GM18511 (cell line): ENCODE measurements at regions not wholly inside any gene's neighbourhood (a gene's known extent, or its start where the extent isn't known, plus 50 kb on each side); places are given as distances from the start of the nearest gene placed in this dataset.
"Not testable (repeated sequence)": the region's sequence is repeated elsewhere in the genome, so short reads cannot be mapped to it uniquely, and the experiment has no call there.

Source experiments
- ATAC-seq: cut with Tn5 transposase; IDR thresholded peaks from one replicate; pipeline ENCODE4 v1.9.1; 2021; ENCODE audit warnings: mild to moderate bottlenecking, moderate library complexity; ENCODE audit not compliant: unreplicated experiment

DNA sequence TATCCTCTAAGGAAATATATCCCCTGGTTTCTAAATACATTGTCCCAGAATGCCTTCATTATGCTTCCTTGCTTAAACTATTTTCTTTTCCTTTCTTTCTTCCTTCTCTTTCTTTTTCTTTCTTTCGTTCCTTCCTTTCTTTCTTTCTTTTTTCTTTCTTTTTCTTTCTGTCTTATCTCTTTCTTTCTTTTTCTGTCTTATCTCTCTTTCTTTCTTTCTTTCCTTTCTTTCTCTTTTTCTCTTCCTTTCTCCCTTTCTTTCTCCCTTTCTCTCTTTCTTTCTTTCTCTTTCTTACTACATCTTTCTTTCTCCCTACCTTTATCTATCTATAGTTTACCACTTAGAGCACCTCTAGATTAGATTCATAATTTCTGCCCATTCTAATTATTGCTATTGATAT, 552.1 kb downstream of the PYDC2 start:
- no peak for ATAC-seq

DNA sequence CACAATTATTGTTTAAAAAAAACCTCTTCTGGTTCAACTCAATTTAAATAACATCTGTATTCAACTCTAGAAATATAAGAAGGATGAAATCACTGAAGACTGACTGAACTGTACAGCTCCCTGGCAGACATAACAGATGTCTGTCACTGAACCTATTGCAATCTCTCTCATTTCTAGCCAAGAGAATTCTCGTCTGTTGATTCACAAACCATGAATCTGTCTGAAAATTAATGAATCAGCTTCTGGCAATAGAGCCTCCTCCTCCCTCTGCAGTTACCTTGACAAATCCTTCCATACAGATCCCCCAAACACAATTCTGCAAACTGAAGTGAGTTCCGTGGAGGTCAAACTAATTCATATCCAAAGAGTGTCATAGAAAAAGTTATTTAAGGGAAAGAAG, 561.4 kb downstream of the PYDC2 start:
- ATAC-seq = no peak

DNA sequence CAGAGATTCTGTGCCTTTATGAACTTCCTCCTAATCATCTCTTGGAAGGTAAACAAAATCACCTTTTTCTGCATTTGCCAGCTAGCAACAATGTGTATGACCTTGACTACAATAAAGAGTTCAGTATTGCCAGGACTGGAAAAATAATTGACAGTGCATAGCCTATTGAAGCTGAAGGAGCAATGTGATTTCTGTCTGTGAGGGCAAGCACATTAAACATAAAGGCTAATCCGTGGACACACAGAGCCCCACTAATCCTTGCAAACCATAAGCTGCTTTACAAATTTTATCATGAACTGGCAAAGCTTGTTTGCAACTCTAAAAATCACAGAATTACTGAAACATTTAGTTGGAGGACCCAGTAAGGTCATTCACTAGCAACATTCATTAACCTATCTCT, 563.8 kb downstream of the PYDC2 start:
- ATAC-seq = no peak

DNA sequence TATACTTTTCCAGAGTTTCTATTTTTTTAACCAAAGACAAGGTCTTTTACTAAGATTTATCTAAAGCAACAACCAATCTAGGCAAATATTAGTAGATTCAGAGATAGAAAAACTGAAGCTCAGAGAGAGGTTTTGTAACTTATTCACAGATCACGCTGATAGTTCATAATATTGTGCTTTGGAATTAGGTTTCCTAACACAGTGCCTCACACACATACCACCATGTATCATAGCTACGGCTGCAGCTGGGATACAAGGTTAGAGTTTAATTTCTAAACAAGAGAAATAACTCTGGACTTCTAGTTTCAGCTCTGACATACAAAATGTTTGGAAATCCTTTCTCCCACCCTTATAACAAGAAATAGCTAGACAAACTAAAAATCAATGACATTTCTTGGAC, 565.7 kb downstream of the PYDC2 start:
- no peak for ATAC-seq

DNA sequence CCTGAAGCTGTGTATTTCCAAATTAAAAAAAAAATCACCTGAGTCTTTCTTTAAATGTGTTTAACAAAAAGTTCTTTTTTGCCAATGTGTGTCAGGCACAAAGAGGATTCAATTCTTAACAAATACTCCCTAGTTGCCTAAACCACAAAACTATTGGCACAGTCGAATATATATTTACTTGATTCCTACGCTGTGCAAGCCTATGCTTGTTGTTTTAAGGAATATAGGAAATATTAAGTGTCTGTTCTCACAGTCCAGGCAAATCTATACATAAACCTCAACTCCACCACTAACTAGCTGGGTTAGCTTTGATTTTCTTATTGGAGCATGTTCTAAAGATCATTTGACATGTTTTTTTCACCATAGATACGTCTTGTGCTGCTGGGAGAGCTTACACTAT, 571.0 kb downstream of the PYDC2 start:
- ATAC-seq = no peak

DNA sequence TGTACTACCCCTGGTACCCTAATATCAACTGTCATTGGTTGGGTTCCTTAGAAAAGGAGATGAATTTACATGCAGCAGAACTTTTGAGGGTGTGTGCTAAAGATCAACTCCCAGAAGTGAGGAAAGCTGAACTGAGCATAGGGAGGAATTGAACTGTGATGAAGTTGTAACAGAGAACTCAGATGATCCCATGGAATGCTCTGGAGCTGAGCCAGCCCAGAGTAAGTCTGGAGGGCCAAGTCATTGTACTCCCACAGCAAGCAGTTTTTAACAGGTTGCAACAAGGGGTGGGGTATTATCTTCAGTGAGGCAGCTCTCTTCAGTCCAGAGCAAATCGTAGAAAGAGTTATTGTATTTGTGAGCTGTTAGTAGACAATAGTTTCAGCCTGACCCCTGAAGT, 572.3 kb downstream of the PYDC2 start:
- no peak for ATAC-seq

DNA sequence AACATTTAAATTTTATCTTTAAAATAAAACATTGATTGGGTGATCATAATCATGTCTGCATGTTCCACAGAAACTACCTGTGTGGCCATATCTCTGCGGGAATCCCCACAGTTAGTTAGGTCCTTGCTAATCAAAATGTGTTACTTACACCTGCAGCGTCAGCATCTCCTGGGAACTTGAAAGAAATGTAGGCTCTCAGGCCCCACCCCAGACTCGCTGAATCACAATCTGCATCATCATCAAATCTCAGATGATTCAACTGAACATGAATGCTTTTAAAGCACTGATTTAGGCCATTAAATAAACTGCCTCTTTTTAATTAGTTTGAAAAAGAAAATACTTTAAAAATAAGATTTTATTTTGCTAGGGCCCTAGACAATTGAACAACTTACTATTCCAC, 577.8 kb downstream of the PYDC2 start:
- ATAC-seq = no peak

DNA sequence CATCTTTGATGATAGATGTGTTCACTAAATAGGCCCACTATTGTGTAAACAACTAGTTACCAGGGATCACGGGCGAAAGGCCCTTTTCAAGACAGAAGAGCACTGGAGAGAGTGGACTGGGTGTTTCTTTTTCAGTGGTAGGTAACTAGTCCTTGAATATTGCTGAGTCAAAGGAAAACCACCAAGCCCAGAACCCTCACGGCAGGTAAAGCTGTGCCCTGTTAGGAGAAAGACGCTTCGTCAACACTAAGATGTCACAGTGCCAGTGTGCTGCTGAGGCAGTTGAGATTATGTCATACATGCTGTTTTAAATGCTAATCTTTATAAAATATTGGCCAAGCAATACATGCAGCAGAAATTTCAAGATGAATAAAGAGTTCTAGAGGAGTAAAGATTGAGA, 578.6 kb downstream of the PYDC2 start:
- ATAC-seq = no peak

DNA sequence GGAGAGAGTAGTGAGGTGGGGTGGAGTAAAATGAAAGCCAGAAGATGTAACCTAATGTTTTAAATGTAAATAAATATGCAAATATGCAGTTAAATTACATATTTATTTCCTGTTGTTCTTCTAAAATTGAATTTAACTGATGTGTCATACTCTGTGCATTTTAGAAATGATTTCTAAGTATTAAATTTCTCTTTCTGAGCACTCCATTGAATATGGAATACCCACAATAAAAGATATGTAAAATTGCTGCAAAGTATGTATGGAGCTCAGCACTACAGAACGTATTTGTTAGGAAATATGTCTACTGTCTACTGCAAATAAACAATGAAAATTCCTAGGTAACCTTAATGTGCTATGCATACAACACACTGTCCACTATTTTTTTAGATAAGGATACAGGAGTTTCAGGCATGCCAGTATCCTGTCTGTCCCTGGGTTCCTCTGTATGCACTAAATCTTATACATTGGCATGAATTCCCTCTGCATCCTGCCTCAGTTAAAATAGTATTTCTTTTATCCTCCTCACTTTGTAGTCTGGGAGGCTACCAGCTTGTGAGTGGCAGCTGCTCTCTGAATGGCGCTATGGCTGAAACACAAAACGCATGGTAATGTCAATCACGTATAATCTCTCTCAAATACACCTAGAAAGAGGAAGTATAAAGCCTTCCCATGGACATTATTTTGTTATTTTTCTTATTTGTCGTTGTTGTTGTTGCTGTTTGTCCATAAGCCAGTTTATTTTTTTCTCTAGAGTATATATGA, 579.5 kb downstream of the PYDC2 start:
- ATAC-seq = no peak

DNA sequence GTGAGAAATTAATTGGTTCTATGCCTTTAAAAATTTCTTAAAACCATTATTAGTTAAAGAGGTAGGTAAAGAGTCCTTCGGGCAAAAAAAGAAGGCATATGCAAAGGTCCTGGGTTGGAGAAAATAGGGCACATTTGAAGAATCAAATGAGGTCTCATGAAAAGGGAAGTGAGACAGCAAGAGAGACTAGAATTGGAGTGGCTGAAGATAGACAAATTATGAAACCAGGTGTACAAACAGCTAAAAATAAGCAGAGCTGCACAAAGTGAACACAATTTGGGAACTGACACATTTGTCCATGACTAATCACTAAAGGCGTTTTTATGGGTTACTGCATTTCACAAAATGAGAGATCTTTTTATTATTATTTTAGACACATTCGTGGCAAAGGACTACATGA, 581.2 kb downstream of the PYDC2 start:
- peak; percentile 98 for ATAC-seq

DNA sequence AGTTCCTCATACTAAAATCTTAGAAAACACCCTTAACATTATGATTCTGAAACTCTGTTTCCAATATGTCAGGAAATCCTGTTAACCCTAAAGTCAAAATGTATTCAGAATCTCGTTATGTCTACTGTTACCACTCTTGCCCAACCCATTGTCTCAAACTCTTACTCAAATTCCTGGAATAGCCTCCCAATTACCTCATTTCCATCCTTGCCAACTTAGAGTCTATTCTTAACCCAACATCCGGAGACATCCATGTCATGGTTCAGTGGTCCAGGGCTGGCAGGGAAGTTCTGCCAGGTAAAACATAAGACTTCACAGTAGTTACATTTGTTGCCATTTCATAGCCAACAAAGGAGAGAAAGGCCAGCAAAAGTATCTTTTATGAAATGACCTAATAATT, 593.9 kb downstream of the PYDC2 start:
- ATAC-seq = no peak

DNA sequence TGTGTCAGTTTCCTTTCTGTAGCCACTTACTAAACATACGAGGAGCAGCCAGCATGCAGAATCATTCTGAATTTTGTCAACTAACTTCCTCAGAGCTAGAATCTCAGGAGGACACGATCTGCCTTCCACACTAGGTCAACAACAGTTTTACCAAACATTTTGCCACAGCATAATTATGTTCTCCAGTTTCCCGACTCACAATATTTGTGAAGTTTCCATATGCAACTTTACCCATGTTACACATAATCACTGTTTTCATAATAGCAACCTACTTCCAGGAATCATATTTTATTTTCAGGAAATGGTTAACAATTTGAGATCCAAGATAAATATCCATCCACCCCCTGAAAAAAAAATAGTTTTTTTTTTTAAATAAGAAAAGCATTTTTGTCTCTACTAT, 595.0 kb downstream of the PYDC2 start:
- ATAC-seq = no peak

DNA sequence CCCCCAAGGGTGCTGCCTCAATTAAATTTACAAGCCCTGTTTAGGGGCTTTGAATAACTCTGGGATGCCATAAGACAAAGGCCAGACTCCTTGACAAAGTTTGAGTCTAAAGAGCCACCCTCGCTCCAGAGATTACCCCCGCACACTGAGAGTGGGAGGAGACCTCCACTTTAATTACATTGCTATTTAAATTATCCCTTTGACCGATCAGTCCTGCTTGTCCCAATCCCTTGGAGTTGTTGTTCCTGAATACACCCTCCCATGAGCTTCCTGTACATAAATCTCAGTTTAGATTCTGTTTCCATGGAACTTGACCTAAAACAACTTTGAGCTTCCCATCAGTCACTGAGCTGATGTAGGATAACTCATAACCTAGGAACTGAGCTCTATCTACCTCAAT, 596.3 kb downstream of the PYDC2 start:
- no peak for ATAC-seq

DNA sequence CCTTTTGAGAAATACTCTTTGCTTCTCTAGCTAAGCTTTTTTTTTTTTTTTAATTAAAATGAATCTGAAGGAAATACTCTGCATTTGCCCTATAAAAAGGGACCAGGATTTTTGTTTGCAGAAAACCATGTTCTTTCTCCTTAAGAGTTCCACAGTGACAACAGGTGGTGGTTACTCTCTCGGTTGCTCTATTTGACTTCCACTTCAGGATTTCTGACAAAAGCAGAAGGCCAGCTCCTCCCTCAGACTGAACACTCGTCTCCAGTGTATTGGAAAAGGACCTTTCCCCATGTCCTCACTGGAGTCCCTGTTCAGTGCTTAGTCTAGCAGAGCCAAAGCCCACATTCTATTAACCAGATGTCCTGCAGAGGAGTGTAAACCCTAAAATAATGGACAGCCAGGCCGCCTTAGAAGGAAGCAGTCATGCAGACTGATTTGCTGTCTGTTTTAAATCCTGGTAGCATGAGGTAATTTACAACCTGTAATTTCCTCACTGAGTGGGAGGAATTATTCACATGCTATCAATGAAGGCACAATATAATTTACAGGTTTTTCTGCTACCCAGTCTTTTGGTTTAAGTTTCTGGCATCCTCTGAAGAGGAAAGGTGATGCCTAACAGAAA, 599.3 kb downstream of the PYDC2 start:
- peak; percentile 25 for ATAC-seq

DNA sequence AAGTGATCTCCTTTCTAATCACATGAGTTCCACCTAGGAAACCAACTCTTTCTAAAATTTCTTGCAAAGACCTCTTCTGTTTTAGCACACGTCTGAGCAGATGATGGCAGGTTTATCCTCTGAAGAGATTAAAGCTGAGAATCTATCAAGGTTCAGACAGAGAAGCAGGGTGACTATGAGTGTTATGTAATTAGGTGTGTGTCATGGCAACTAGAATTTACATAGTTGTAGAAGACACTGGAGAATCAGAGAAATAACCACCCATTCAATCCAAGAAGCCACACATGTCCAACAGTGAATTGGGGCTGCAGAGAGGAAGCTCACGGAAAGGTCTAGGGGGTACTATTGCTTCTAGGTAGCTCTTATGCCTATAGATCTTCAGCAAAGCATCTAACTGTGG, 600.5 kb downstream of the PYDC2 start:
- ATAC-seq = no peak

DNA sequence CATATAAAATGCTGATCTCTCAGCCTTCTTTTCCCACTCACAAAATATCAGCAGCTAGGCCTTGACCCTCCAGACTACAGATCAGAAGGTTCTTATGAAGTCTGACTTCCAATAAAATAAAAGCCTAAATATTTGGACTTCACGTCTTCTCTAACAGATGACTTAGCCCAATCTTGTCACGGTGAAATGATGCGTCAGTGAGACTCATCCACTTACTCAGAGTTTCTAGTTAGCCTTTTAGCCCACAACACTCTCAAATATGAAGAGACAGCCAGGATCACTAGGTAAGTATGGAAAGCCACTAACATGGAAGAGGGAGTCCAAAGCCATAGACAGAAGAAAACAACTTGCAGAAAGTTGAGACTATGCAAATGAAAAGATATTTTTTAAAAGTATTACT, 601.2 kb downstream of the PYDC2 start:
- ATAC-seq = no peak

DNA sequence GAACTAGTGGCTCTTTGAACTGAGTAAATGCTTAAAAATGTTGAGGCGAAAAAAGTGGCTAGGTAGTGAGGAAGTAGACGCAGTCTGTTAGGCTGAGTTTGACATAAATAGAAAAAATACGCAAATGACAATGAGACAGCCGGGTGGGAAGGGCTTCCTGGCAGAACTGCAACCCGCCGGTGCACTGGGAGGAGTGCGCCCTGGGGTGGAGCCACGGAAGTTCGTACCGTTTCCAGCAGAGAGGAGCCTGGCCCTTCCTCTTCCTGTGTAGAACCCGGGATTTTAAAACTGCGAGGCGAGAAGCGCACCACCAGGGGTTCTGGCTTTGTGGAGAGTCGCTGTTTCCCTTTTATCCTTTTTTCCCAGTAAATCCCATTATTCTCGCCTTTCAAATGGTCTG, 602.6 kb downstream of the PYDC2 start:
- peak; percentile 88 for ATAC-seq

DNA sequence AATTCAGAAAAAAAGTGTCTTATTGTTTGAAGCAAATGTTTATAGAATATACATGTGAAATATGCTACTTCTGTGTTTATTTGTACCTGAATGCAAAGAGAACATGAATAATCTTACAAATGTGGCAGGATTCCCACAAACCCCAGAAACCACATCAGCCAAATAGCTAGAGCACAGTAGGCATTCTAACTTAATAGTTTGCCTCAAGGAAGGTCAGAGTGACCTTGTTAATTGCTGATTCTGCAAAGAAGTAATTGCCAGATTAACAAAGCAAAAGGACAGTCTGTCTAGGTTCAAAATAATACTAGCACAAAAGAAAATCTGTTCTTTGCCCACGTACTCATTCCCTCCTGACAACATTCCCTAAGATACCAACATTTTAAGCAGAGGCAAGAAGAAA, 604.0 kb downstream of the PYDC2 start:
- no peak for ATAC-seq

DNA sequence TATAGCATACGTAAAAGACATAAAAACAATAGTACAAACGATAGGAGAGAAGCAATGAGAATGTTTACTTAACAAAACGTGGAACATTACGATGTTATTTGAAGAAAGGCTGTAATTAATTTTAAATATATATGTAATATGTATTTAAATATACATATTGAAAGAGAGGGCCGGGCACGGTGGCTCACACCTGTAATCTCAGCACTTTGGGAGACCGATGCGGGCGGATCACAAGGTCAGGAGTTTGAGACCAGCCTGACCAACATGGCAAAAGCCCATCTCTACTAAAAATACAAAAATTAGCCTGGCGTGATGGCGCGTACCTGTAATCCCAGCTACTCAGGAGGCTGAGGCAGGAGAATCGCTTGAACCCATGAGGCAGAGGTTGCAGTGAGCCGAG, 605.3 kb downstream of the PYDC2 start:
- ATAC-seq = not testable (repeated sequence)

DNA sequence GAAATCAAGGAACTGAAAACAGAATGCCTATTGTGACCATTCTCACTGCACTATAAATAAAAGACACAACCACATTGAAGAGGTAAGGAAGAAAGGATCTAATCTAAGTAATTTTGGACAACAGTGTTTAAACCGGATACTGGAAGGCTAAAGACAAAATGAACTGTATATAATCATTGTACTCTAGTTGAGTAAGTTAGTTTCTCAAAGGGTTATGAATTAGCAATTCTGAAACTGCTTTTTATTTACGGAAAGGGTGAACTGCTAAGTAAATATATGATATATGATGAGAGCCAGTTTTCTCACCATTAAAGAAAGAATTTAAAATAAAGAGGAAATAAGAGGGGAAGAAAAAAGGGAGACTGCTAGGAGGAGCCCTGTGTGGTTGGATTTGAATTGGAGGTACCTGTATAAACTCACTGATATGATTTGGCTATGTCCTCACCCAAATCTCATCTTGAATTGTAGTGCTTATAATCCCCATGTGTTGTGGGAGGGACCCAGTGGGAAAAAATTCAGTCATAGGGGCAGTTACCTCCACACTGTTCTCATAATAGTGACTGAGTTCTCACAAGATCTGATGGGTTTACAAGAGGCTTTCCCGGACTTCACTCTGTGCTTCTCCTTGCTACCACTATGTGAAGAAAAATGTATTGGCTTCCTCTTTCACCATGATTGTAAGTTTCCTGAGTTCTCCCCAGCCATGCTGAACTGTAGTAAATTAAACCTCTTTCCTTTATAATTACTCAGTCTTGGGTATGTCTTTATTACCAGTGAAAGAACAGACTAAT, 607.7 kb downstream of the PYDC2 start:
- ATAC-seq = peak; percentile 75

DNA sequence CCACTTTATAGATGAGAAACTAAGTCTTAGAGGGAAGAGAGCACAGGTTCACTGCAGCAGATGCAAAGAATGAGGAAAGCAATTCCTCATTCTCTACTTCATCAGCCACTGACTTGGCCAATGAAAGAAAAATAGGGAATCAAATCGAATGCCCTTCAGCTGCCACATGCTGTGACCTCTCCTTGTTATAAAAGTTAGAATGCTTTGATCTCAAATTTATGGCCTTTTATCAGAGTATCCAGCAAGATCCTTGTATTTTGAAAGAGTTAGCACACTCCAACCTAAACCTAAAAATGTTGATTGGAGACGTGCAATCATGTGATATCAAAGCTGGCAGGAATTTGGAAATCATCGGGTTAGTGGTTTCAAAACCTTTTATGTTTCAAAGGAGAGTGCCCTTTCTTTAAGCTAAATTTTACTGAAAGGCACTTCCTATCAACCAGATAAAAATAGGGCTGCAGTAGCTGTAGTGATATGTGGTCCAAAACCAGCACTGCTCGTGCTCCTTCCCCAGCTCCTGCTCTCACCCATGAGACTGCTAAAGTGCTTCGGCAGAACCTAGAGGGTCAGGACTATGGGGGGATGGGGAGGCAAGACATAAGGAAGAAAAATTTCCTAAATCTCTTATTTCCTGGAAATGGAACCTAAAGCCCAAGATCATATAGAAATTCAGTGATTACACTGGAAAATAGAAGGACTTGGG, 617.0 kb downstream of the PYDC2 start:
- no peak for ATAC-seq
